KMS-11 (cell line): ENCODE measurements at regions not wholly inside any gene's neighbourhood (a gene's known extent, or its start where the extent isn't known, plus 50 kb on each side); places are given as distances from the start of the nearest gene placed in this dataset.

Source experiments
- H2AFZ ChIP-seq: fragments of 200-600 bp; sonication (generic); 2 replicates; pipeline ENCODE4 v1.6.1; 2016; ENCODE audit warnings: antibody characterized with exemption, mixed run types, low read depth
- H3K27ac ChIP-seq: fragments of 200-600 bp; sonication (generic); 2 replicates; pipeline ENCODE4 v1.6.1; 2016; ENCODE audit warnings: mild to moderate bottlenecking, mixed run types
- H3K27me3 ChIP-seq: fragments of 200-600 bp; sonication (generic); 2 replicates; pipeline ENCODE4 v1.6.1; 2017; ENCODE audit warnings: mild to moderate bottlenecking, low read depth, mixed run types, moderate library complexity; ENCODE audit not compliant: insufficient read depth
- H3K36me3 ChIP-seq: fragments of 200-600 bp; sonication (generic); 2 replicates; pipeline ENCODE4 v1.6.1; 2017; ENCODE audit warnings: mild to moderate bottlenecking, mixed run types; ENCODE audit not compliant: insufficient read depth
- H3K4me1 ChIP-seq: fragments of 200-600 bp; sonication (generic); 2 replicates; pipeline ENCODE4 v1.6.1; 2016; ENCODE audit warnings: mild to moderate bottlenecking, low read depth, mixed run types; ENCODE audit not compliant: poor library complexity, severe bottlenecking
- H3K4me2 ChIP-seq: fragments of 200-600 bp; sonication (generic); 2 replicates; pipeline ENCODE4 v1.7.0; 2016; ENCODE audit warnings: mild to moderate bottlenecking, mixed run types
- H3K4me3 ChIP-seq: fragments of 200-600 bp; sonication (generic); IDR thresholded peaks from 2 replicates; pipeline ENCODE4 v1.6.1; 2017; ENCODE audit warnings: low read depth, low read length, mixed read lengths; ENCODE audit not compliant: insufficient read depth
- H3K79me2 ChIP-seq: fragments of 200-600 bp; sonication (generic); 2 replicates; pipeline ENCODE4 v1.6.1; 2016; ENCODE audit warnings: low read depth, mixed run types; ENCODE audit not compliant: insufficient read depth
- H3K9ac ChIP-seq: fragments of 200-600 bp; sonication (generic); 2 replicates; pipeline ENCODE4 v1.6.1; 2016; ENCODE audit warnings: mild to moderate bottlenecking, mixed run types
- H4K20me1 ChIP-seq: fragments of 200-600 bp; sonication (generic); 2 replicates; pipeline ENCODE4 v1.6.1; 2016; ENCODE audit warnings: mild to moderate bottlenecking, mixed run types; ENCODE audit not compliant: insufficient read depth
- TF ChIP-seq, protein P1 (sequence below): fragments of 200-600 bp; sonication (generic); conservative IDR thresholded peaks from 2 replicates; pipeline ENCODE4 v1.6.1; 2017; ENCODE audit warnings: low read depth, mild to moderate bottlenecking, antibody characterized with exemption, low read length, moderate library complexity, mixed read lengths

DNA sequence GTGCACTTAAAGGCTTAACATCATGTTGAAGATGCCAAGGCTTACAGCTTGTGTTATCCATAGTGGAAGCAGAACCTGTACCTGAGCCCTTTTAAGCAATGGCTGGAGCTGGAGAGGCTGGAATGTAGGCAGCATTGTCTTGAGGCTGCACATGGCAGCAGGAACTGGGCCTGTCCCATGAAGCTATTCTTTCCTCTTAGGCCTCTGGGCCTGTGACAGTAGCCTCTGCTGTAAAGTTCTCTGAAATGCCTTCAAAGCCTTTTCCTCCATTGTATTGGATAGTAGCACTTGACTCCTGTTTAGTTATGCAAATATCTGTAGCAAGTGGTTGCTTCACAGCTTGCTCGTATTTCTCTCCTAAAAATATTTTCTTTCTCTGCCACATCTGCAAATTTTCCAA lies 127.4 kb upstream of the ANO5 start:
- H3K27me3 ChIP-seq = no peaks in the 10 kb centered on the region
- H4K20me1 ChIP-seq = no peaks in the 10 kb centered on the region
- no peak overlapping the region for H3K27ac ChIP-seq
- no peak overlapping the region for H2AFZ ChIP-seq
- no peak overlapping the region for H3K4me2 ChIP-seq
- no peaks in the 10 kb centered on the region for H3K4me1 ChIP-seq
- no peaks in the 10 kb centered on the region for H3K79me2 ChIP-seq
- no peaks in the 10 kb centered on the region for H3K36me3 ChIP-seq
- no peak overlapping the region for H3K9ac ChIP-seq
- no peak overlapping the region for H3K4me3 ChIP-seq
- TF ChIP-seq, protein P1, sequence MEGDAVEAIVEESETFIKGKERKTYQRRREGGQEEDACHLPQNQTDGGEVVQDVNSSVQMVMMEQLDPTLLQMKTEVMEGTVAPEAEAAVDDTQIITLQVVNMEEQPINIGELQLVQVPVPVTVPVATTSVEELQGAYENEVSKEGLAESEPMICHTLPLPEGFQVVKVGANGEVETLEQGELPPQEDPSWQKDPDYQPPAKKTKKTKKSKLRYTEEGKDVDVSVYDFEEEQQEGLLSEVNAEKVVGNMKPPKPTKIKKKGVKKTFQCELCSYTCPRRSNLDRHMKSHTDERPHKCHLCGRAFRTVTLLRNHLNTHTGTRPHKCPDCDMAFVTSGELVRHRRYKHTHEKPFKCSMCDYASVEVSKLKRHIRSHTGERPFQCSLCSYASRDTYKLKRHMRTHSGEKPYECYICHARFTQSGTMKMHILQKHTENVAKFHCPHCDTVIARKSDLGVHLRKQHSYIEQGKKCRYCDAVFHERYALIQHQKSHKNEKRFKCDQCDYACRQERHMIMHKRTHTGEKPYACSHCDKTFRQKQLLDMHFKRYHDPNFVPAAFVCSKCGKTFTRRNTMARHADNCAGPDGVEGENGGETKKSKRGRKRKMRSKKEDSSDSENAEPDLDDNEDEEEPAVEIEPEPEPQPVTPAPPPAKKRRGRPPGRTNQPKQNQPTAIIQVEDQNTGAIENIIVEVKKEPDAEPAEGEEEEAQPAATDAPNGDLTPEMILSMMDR = no peak

DNA sequence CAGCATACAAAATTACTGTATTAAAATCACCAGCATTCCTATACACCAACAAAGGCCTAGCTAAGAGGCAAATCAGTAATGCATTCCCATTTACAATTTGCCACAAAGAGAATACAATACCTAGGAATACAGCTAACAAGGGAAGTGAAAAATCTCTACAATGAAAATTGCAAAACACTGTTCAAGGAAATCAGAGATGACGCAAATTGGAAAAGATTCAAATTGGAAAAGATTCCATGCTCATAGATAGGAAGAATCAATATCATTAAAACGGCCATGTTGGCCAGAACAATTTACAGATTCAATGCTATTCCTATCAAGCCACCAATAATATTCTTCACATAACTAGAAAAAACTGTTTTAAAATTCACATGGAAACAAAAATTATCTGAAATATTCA lies 123.0 kb upstream of the ANO5 start:
- Histone ChIP-seq H3K27me3 (no peaks in the 10 kb centered on the region), H3K4me2 (no peak overlapping the region), H3K27ac (no peak overlapping the region), H3K9ac (no peak overlapping the region), H3K79me2 (no peaks in the 10 kb centered on the region), H2AFZ (no peak overlapping the region), H3K36me3 (no peaks in the 10 kb centered on the region), H3K4me1 (no peaks in the 10 kb centered on the region), H3K4me3 (no peak overlapping the region), H4K20me1 (no peaks in the 10 kb centered on the region)
- TF ChIP-seq, protein P1 = no peak

DNA sequence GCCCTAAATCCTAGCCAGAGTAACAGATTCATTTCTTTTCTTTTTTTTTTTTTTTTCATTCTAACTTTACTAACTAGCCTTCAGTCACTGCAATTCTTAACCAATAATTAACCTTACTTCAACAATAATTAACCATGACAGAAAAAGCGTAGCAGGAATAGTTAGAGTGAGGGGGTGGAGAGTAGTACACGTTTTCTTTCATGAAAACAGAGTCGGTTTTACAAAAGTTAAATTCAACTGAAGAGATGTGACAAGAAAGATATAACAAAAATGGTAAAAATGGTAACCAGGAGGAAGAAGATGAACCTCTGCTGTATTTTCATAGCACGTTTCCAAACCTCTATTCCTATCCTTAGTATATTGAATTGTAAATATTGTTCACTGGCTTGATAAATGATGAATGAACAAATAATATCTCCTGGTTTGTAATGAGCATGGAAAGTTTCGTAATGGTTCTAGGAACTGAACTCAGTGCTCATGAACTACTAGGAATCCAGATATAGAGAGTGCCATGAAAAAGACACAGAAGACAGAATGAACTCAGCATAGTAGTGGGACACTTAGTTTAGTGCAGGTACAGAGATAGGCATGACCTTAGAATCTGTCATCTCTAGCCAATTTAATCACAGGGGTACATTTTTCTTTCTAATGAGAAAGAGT lies 116.5 kb upstream of the ANO5 start:
- H3K79me2 ChIP-seq = no peaks in the 10 kb centered on the region
- no peaks in the 10 kb centered on the region for H3K27me3 ChIP-seq
- H3K4me2 ChIP-seq = no peak overlapping the region
- H4K20me1 ChIP-seq = no peaks in the 10 kb centered on the region
- H3K27ac ChIP-seq = no peak overlapping the region
- H2AFZ ChIP-seq = no peak overlapping the region
- TF ChIP-seq, protein P1 = no peak
- no peak overlapping the region for H3K9ac ChIP-seq
- H3K4me3 ChIP-seq = no peak overlapping the region
- H3K36me3 ChIP-seq = no peaks in the 10 kb centered on the region
- H3K4me1 ChIP-seq = no peaks in the 10 kb centered on the region

DNA sequence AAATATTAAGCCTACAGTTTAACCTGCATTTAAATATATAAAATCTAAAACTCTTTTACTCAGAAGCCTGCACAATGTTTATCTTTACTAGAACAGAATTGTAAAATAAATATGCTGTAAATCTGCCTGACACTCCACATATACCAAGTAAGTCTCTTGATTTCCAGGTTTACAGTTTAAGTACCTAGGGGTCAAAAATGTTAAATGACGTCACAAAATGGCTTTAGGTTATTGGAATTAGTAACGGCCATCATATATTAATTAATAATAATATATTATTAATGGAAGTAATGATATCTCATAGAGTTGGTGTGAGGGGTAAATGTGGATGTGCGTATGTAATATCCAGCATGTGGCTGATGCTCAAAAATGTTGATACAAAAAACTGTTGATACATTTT lies 114.8 kb upstream of the ANO5 start:
- no peaks in the 10 kb centered on the region for H4K20me1 ChIP-seq
- H3K9ac ChIP-seq = no peak overlapping the region
- H3K79me2 ChIP-seq = no peaks in the 10 kb centered on the region
- H3K27me3 ChIP-seq = no peaks in the 10 kb centered on the region
- H3K4me1 ChIP-seq = no peaks in the 10 kb centered on the region
- no peak overlapping the region for H3K27ac ChIP-seq
- H3K4me3 ChIP-seq = no peak overlapping the region
- no peak overlapping the region for H3K4me2 ChIP-seq
- TF ChIP-seq, protein P1 = no peak
- no peak overlapping the region for H2AFZ ChIP-seq
- H3K36me3 ChIP-seq = no peaks in the 10 kb centered on the region
